ENCODE measurements at regions not wholly inside any gene's neighbourhood (a gene's known extent, or its start where the extent isn't known, plus 50 kb on each side); places are given as distances from the start of the nearest gene placed in this dataset. TPM values are rescaled to one million over a fixed set of nuclear protein-coding genes. Genes with fewer than 3 reads are reported as not detected.

Small RNA genes lying in the stretch of these regions (small RNA-seq; reads per million reads assigned to genes)
- not detected for gene AL121912.1
